ENCODE measurements at regions not wholly inside any gene's neighbourhood (a gene's known extent, or its start where the extent isn't known, plus 50 kb on each side); places are given as distances from the start of the nearest gene placed in this dataset.

GRCh38 chr11:20309231-20310025, 54.1 kb upstream of the HTATIP2 start:
- TF ChIP-seq EZH2 (IDR thresholded peaks at IDR 0.05; ENCODE audit: low read length, missing control alignments) (no peak), CTCF (conservative IDR thresholded peaks at IDR 0.05 in 1 of 2, IDR thresholded peaks at IDR 0.05 in 1 of 2; ENCODE audit: low read depth in 1 of 2, low read length in 2 of 2) (no peak)
- Histone ChIP-seq H2AFZ (ENCODE audit: low read length) (no peak overlapping the region), H3K4me1 (ENCODE audit: control insufficient read depth, extremely low read depth, insufficient read depth, low read length) (no peaks in the 10 kb centered on the region), H4K20me1 (ENCODE audit: control insufficient read depth, extremely low read depth, insufficient read depth, low read length) (no peaks in the 10 kb centered on the region), H3K27ac (ENCODE audit: insufficient read depth, low read length) (no peak overlapping the region), H3K4me3 (replicated peaks in 1 of 4; ENCODE audit: control extremely low read depth in 1 of 4, insufficient read depth in 1 of 4, low read depth in 3 of 4, low read length in 4 of 4) (no peak overlapping the region), H3K27me3 (ENCODE audit: control insufficient read depth, insufficient read depth, low read length) (no peaks in the 10 kb centered on the region), H3K9me3 (ENCODE audit: control insufficient read depth, insufficient read depth, low read depth, low read length) (no peaks in the 10 kb centered on the region), H3K9ac (ENCODE audit: insufficient read depth, low read length) (no peak overlapping the region), H3K4me2 (ENCODE audit: extremely low read depth, insufficient read depth, low read length) (no peak overlapping the region), H3K79me2 (ENCODE audit: control insufficient read depth, insufficient read depth, low read length) (no peaks in the 10 kb centered on the region), H3K36me3 (ENCODE audit: control insufficient read depth, insufficient read depth, low read length) (no peaks in the 10 kb centered on the region)
- DNase-seq (ENCODE audit: low read depth in 2 of 2), result no peak

GRCh38 chr11:20308601-20309000, 54.9 kb upstream of the HTATIP2 start:
- no peaks in the 10 kb centered on the region for H3K36me3 ChIP-seq (ENCODE audit: control insufficient read depth, insufficient read depth, low read length)
- no peak overlapping the region for H3K9ac ChIP-seq (ENCODE audit: insufficient read depth, low read length)
- no peaks in the 10 kb centered on the region for H3K79me2 ChIP-seq (ENCODE audit: control insufficient read depth, insufficient read depth, low read length)
- H3K9me3 ChIP-seq (ENCODE audit: control insufficient read depth, insufficient read depth, low read depth, low read length), result no peaks in the 10 kb centered on the region
- no peak for DNase-seq (ENCODE audit: low read depth in 2 of 2)
- H2AFZ ChIP-seq (ENCODE audit: low read length), result no peak overlapping the region
- TF ChIP-seq EZH2 (IDR thresholded peaks at IDR 0.05; ENCODE audit: low read length, missing control alignments) (no peak), CTCF (conservative IDR thresholded peaks at IDR 0.05 in 1 of 2, IDR thresholded peaks at IDR 0.05 in 1 of 2; ENCODE audit: low read depth in 1 of 2, low read length in 2 of 2) (no peak)
- H3K27ac ChIP-seq (ENCODE audit: insufficient read depth, low read length), result no peak overlapping the region
- H3K4me3 ChIP-seq (replicated peaks in 1 of 4; ENCODE audit: control extremely low read depth in 1 of 4, insufficient read depth in 1 of 4, low read depth in 3 of 4, low read length in 4 of 4), result no peak overlapping the region
- no peaks in the 10 kb centered on the region for H3K4me1 ChIP-seq (ENCODE audit: control insufficient read depth, extremely low read depth, insufficient read depth, low read length)
- no peak overlapping the region for H3K4me2 ChIP-seq (ENCODE audit: extremely low read depth, insufficient read depth, low read length)
- no peaks in the 10 kb centered on the region for H3K27me3 ChIP-seq (ENCODE audit: control insufficient read depth, insufficient read depth, low read length)
- no peaks in the 10 kb centered on the region for H4K20me1 ChIP-seq (ENCODE audit: control insufficient read depth, extremely low read depth, insufficient read depth, low read length)

- H3K27ac ChIP-seq (ENCODE audit: insufficient read depth, low read length), result no peak overlapping the region
- H3K79me2 ChIP-seq (ENCODE audit: control insufficient read depth, insufficient read depth, low read length), result no peaks in the 10 kb centered on the region
- H3K9me3 ChIP-seq (ENCODE audit: control insufficient read depth, insufficient read depth, low read depth, low read length), result no peaks in the 10 kb centered on the region
- H3K27me3 ChIP-seq (ENCODE audit: control insufficient read depth, insufficient read depth, low read length), result no peaks in the 10 kb centered on the region
- no peak overlapping the region for H3K4me2 ChIP-seq (ENCODE audit: extremely low read depth, insufficient read depth, low read length)
- H2AFZ ChIP-seq (ENCODE audit: low read length), result no peak overlapping the region
- no peaks in the 10 kb centered on the region for H3K36me3 ChIP-seq (ENCODE audit: control insufficient read depth, insufficient read depth, low read length)
- H3K9ac ChIP-seq (ENCODE audit: insufficient read depth, low read length), result no peak overlapping the region
- H4K20me1 ChIP-seq (ENCODE audit: control insufficient read depth, extremely low read depth, insufficient read depth, low read length), result no peaks in the 10 kb centered on the region
- TF ChIP-seq CTCF (conservative IDR thresholded peaks at IDR 0.05 in 1 of 2, IDR thresholded peaks at IDR 0.05 in 1 of 2; ENCODE audit: low read depth in 1 of 2, low read length in 2 of 2) (no peak), EZH2 (IDR thresholded peaks at IDR 0.05; ENCODE audit: low read length, missing control alignments) (no peak)
- DNase-seq (ENCODE audit: low read depth in 2 of 2), result no peak
- H3K4me3 ChIP-seq (replicated peaks in 1 of 4; ENCODE audit: control extremely low read depth in 1 of 4, insufficient read depth in 1 of 4, low read depth in 3 of 4, low read length in 4 of 4), result no peak overlapping the region
- H3K4me1 ChIP-seq (ENCODE audit: control insufficient read depth, extremely low read depth, insufficient read depth, low read length), result no peaks in the 10 kb centered on the region
Observed at GRCh38 chr11:20303391-20303965, 60.0 kb upstream of the HTATIP2 start.

Measured in fibroblast of lung (primary cell).